ENCODE measurements at regions not wholly inside any gene's neighbourhood (a gene's known extent, or its start where the extent isn't known, plus 50 kb on each side); places are given as distances from the start of the nearest gene placed in this dataset.

DNA sequence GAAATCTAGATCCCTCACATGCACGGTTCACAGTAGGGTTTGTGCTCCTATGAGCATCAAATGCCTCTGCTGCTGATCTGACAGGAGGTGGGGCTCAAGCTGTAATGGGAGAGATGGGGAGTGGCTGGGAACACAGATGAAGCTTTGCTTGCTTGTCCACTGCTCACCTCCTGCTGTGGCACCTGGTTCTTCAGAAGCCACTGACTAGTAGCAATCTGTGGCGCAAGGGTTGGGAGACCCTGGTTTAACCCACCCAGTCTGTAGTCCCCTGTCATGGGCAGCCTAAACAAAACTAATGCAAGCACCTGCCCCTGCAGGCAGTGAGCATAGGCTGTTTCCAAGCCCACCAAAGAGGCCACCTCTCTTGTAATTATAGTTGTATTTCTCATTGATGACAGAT lies 116.6 kb downstream of the SHOX start:
- TF ChIP-seq, protein P1, sequence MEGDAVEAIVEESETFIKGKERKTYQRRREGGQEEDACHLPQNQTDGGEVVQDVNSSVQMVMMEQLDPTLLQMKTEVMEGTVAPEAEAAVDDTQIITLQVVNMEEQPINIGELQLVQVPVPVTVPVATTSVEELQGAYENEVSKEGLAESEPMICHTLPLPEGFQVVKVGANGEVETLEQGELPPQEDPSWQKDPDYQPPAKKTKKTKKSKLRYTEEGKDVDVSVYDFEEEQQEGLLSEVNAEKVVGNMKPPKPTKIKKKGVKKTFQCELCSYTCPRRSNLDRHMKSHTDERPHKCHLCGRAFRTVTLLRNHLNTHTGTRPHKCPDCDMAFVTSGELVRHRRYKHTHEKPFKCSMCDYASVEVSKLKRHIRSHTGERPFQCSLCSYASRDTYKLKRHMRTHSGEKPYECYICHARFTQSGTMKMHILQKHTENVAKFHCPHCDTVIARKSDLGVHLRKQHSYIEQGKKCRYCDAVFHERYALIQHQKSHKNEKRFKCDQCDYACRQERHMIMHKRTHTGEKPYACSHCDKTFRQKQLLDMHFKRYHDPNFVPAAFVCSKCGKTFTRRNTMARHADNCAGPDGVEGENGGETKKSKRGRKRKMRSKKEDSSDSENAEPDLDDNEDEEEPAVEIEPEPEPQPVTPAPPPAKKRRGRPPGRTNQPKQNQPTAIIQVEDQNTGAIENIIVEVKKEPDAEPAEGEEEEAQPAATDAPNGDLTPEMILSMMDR (IDR thresholded peaks at IDR 0.05), result no peak
- no peak for TF ChIP-seq POLR2AphosphoS5 (IDR thresholded peaks at IDR 0.05)
